Endothelial cell of umbilical vein (primary cell): ENCODE measurements at regions not wholly inside any gene's neighbourhood (a gene's known extent, or its start where the extent isn't known, plus 50 kb on each side); places are given as distances from the start of the nearest gene placed in this dataset.
"Not testable (repeated sequence)": the region's sequence is repeated elsewhere in the genome, so short reads cannot be mapped to it uniquely, and the experiment has no call there.

Experiments
- BruUV-seq: library from RNA; stranded (reverse); fragments of 400-500 nt; replicated peaks from 2 replicates; lab custom pipeline; 2021; lab: Mats Ljungman, UMichigan
- CTCF ChIA-PET: fragments of 300-600, 350-600 bp; sonication (Branson Sonifier 250); formaldehyde crosslinking; loops from one replicate; lab custom pipeline; 2021; ENCODE audit warnings: antibody characterized with exemption, inconsistent platforms; lab: Charles Lee
- POLR2A ChIA-PET: fragments of 300-600, 350-600 bp; sonication (Branson Sonifier 250); formaldehyde crosslinking; loops from one replicate; lab custom pipeline; 2021; ENCODE audit warnings: antibody characterized with exemption, inconsistent platforms; lab: Charles Lee
- DNase-seq: peaks from one replicate; pipeline ENCODE4 v3.0.0-alpha.2; 2011; ENCODE audit warnings: low read depth, low spot score
- FAIRE-seq: peaks from 2 replicates; lab custom pipeline; 2011; peaks lifted over from hg19 to GRCh38; lab: Jason Lieb, UNC
- H2AFZ ChIP-seq: 2 replicates; pipeline ENCODE4 v1.6.0; 2012; ENCODE audit warnings: low read depth, low read length, control low read depth, inconsistent platforms
- H3K27ac ChIP-seq: 2 replicates; pipeline ENCODE4 v1.5.1; 2011; ENCODE audit warnings: low read depth, mild to moderate bottlenecking, control low read depth, low read length, moderate library complexity; ENCODE audit not compliant: insufficient read depth
- H3K27me3 ChIP-seq, 2 experiments: 2 replicates each; pipeline versions ENCODE4 v1.6.0 to v1.6.1; 2011; ENCODE audit warnings: low read length in 2 of 2, mixed read lengths in 1 of 2; ENCODE audit not compliant: control insufficient read depth in 2 of 2, insufficient read depth in 2 of 2
- H3K36me3 ChIP-seq, 2 experiments: 2 replicates in 1 of 2; 3 replicates in 1 of 2; pipeline ENCODE4 v1.5.1; 2011; ENCODE audit warnings: low read length in 2 of 2, mild to moderate bottlenecking in 1 of 2, moderate library complexity in 1 of 2; ENCODE audit not compliant: control insufficient read depth in 2 of 2, insufficient read depth in 2 of 2; ENCODE audit errors: extremely low read depth in 1 of 2
- H3K4me1 ChIP-seq: 3 replicates; pipeline ENCODE4 v1.5.1; 2011; ENCODE audit warnings: mild to moderate bottlenecking, low read length; ENCODE audit not compliant: control insufficient read depth, insufficient read depth; ENCODE audit errors: extremely low read depth
- H3K4me2 ChIP-seq: 2 replicates; pipeline ENCODE4 v1.6.1; 2011; ENCODE audit warnings: low read length, control low read depth, mixed read lengths; ENCODE audit not compliant: insufficient read depth
- H3K4me3 ChIP-seq, 3 experiments: fragments of 200-600 bp in 1 of 3; sonication (generic), shearing (Covaris generic) in 1 of 3; replicated peaks in 1 of 3; 2 replicates each; pipeline ENCODE4 v1.5.1; 2011 to 2016; ENCODE audit warnings: control low read depth in 3 of 3, low read length in 3 of 3, mild to moderate bottlenecking in 2 of 3, inconsistent platforms in 1 of 3, low read depth in 1 of 3, moderate library complexity in 1 of 3; ENCODE audit not compliant: insufficient read depth in 1 of 3
- H3K79me2 ChIP-seq: 2 replicates; pipeline ENCODE4 v1.6.0; 2012; ENCODE audit warnings: low read length, inconsistent platforms; ENCODE audit not compliant: control insufficient read depth, insufficient read depth
- H3K9ac ChIP-seq: replicated peaks from 2 replicates; pipeline ENCODE3; 2011; ENCODE audit warnings: low read length, control low read depth; ENCODE audit not compliant: insufficient read depth; ENCODE audit errors: extremely low read depth
- H3K9me1 ChIP-seq: replicated peaks from 3 replicates; pipeline ENCODE4 v1.6.0; 2011; ENCODE audit warnings: mild to moderate bottlenecking, low read length; ENCODE audit not compliant: control insufficient read depth, insufficient read depth; ENCODE audit errors: extremely low read depth
- H3K9me3 ChIP-seq: replicated peaks from 2 replicates; pipeline ENCODE4 v1.5.1; 2012; ENCODE audit warnings: low read length, inconsistent platforms; ENCODE audit not compliant: control insufficient read depth, insufficient read depth
- H4K20me1 ChIP-seq: replicated peaks from 2 replicates; pipeline ENCODE3; 2011; ENCODE audit warnings: mild to moderate bottlenecking, low read length; ENCODE audit not compliant: control insufficient read depth, insufficient read depth; ENCODE audit errors: extremely low read depth
- dilution Hi-C: fragments of 300-500 bp; cut with MboI; formaldehyde crosslinking; loops from one replicate; pipeline ENCODE4 v1.15.0; 2019; ENCODE audit warnings: low sequenced_read_pairs; ENCODE audit not compliant: extremely low pct_ligation_motif_present
- intact Hi-C: fragments of 100-400 bp; cut with micrococcal nuclease; formaldehyde crosslinking; loops from one replicate; pipeline ENCODE4 v1.10.0; 2022

- H3K79me2 ChIP-seq, CTCF ChIA-PET, H3K4me2 ChIP-seq, H3K4me3 ChIP-seq, H3K9me1 ChIP-seq, dilution Hi-C loops, H3K27me3 ChIP-seq, FAIRE-seq, DNase-seq, H3K9me3 ChIP-seq, H2AFZ ChIP-seq, BruUV-seq, H4K20me1 ChIP-seq, POLR2A ChIA-PET, H3K4me1 ChIP-seq, H3K36me3 ChIP-seq, intact Hi-C loops, H3K9ac ChIP-seq, H3K27ac ChIP-seq: not testable (repeated sequence)
These were observed 167.2 kb downstream of the POTEG start for GRCh38 chr14:19266908-19267307.

GRCh38 chr14:19267636-19268035 lies 166.5 kb downstream of the POTEG start:
- intact Hi-C loops, BruUV-seq, dilution Hi-C loops, H2AFZ ChIP-seq, DNase-seq, H3K4me2 ChIP-seq, H3K36me3 ChIP-seq, H3K9me3 ChIP-seq, H3K9ac ChIP-seq, H3K79me2 ChIP-seq, POLR2A ChIA-PET, H3K4me1 ChIP-seq, H3K4me3 ChIP-seq, H3K9me1 ChIP-seq, H3K27ac ChIP-seq, CTCF ChIA-PET, H3K27me3 ChIP-seq, H4K20me1 ChIP-seq, FAIRE-seq: not testable (repeated sequence)

GRCh38 chr14:19268047-19268627 lies 166.0 kb downstream of the POTEG start:
- H3K4me1 ChIP-seq, H4K20me1 ChIP-seq, H3K4me3 ChIP-seq, H3K27ac ChIP-seq, DNase-seq, H3K27me3 ChIP-seq, H3K9me3 ChIP-seq, H3K9ac ChIP-seq, H3K36me3 ChIP-seq, intact Hi-C loops, POLR2A ChIA-PET, H3K4me2 ChIP-seq, CTCF ChIA-PET, H2AFZ ChIP-seq, FAIRE-seq, H3K9me1 ChIP-seq, BruUV-seq, dilution Hi-C loops, H3K79me2 ChIP-seq: not testable (repeated sequence)

- H3K27me3 ChIP-seq, intact Hi-C loops, H3K9ac ChIP-seq, dilution Hi-C loops, H3K36me3 ChIP-seq, CTCF ChIA-PET, DNase-seq, H3K4me1 ChIP-seq, H4K20me1 ChIP-seq, H3K27ac ChIP-seq, H2AFZ ChIP-seq, H3K9me1 ChIP-seq, H3K79me2 ChIP-seq, BruUV-seq, FAIRE-seq, POLR2A ChIA-PET, H3K9me3 ChIP-seq, H3K4me3 ChIP-seq, H3K4me2 ChIP-seq: not testable (repeated sequence)
These were observed 161.9 kb downstream of the POTEG start for GRCh38 chr14:19272235-19272634.
